HUDEP-2 (cell line): ENCODE measurements at regions not wholly inside any gene's neighbourhood (a gene's known extent, or its start where the extent isn't known, plus 50 kb on each side); places are given as distances from the start of the nearest gene placed in this dataset.
"Not testable (repeated sequence)": the region's sequence is repeated elsewhere in the genome, so short reads cannot be mapped to it uniquely, and the experiment has no call there.

Experiments used
- DNase-seq, 76 experiments: peaks; one replicate each; lab custom pipeline; 2025; ENCODE audit not compliant: unreplicated experiment in 76 of 76; lab: John Stamatoyannopoulos, UW

DNA sequence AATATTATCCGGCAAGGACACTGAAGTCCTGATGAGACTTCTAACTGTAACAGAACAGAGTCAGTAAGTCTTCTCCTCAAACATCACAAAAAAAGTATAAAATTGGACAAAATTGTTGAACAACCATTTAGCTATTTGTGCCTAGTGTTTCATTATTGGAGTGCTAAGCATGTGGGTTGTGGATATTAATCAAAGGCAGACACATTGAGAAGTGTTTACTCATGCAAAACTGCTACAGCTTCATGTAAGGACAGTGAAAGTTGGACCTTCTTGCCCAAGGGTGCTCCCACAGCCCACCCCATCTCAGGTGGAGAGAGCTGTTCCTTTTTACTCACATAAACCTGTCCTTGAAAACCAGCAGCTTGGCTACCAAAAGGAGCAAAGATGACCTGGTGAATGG, 355.1 kb upstream of the DAB2 start:
- no peak for DNase-seq

DNA sequence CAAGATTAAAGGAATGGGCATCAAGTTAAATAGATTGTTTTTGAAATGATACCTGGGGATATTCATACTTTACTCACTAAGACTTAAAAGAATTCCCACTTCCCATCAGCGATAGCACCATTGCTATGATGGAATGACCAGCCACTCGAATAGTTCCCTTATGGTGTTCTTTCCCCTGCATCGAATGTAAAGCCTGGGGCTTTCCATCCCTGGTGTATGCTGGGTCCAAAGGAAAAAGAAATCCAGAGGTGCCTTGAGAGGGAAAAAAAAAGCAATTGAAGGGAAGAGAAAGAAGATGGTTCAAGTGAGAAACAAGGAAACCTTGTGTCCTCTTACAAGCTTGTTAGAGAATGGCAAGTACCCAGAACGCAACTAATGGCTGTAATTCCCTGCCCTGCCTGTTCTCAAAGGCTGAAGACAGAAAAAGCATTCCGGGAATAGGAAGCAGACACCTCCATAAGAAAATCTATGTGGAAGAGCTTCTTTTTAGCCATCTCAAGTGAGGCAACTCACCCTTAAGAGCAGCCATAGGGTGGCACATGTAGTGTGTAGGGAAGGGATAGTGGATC, 351.1 kb upstream of the DAB2 start:
- DNase-seq, result no peak

DNA sequence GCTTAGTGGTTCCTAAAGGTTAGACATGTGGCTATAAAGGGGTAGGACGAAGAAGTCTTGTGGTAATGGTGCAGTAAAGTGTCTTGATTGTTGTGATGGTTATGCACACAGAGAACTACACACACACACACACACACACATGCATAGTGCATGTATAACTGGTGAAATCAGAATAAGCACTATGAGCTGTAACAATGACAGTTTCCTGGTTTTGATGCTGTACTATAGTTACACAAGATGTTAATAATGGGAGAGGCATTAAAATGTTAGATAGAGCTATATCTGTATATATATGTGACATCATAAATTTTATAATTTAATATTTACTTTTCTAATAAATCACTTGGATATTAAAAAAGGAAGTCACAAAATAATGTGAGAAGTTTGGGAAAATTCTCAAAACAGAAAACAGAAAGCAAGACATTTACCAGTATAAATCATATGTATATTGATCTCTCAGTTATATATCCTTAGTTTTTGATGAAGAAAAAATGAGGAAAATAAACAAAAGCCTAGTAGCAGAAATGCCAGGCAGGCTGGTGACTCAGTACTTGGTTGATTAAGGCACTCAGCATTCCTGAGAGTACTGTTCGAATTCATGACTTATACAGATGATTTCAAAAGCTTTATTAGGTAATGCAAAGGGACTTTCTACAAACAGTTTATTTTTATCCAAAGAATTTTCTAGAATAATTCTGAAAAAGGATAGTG, 350.5 kb upstream of the DAB2 start:
- no peak for DNase-seq

DNA sequence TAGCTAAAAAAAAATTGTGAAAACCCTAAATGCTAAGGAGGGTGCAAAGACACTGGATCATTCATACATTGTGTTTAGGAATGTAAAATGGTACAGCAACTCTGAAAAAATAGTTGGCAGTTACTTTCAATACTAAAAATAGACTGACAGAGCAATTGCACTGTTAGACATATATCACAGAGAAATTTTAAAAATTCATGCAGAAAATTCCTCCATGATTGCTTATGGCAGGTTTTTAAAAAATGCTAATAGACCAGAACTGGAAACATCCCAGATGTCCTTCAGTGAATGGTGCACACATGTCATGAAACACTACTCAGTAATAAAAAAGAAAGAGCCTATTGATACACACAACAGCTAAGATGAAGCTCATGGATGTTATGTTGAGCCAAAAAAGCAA, 349.8 kb upstream of the DAB2 start:
- DNase-seq, result no peak

DNA sequence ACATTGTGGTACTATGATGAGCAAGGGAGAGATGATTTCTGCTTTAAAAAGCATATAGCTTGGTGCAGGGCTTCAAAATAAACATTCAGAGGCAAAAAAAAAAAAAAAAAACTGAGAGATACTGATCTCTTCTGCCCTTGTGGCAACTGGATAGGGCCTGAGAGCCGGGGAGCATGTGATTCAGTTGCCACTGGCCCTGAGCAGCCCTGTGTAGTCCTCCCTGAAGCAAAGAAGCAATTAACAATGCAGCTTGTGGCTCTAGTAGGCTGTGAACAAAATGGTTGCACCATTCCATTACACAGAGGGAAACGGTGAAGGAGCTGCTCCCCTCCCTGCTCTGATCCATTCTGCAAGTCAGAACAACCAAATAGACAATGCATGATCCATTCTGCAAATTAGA, 347.5 kb upstream of the DAB2 start:
- peak in 10 of 76 experiments; percentile 1 to 33 (median 9) for DNase-seq

DNA sequence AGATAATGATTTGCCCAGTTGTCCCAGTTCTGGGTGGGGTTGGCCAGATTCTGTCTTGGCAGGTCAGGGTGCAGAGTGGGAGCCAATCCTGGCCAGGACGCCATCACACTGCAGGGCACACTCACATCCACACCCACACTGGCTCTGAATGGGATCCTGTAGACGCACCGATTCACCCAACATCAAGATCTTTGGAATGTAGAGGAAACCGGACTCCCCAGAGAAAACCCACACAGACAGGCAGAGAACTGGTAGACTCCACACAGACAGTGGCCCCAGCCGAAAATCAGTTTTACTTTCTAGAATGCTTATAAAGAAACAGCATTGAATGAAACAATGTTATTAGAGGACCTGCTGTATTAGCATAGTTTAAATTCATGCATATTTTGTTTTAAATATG, 343.1 kb upstream of the DAB2 start:
- DNase-seq, result no peak

DNA sequence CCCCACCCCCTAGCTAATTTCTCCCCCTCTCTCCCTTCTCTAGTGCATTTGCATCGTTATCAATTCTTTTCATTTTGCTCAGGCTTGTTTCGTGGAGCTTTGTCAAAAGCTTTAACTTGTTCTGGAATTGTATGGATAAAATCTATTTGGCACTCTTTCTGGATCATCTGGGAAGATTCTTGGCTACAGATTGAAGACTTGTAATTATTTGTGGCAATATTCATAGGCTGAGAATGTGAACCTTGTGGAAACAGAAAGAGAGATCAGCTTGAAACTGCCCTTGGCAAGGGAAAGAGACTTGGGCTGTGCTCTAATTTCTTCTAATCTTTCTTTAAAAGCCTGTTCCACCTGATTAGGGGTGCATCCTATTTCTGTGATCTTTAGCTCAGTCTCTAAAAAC, 340.6 kb upstream of the DAB2 start:
- DNase-seq, result no peak

DNA sequence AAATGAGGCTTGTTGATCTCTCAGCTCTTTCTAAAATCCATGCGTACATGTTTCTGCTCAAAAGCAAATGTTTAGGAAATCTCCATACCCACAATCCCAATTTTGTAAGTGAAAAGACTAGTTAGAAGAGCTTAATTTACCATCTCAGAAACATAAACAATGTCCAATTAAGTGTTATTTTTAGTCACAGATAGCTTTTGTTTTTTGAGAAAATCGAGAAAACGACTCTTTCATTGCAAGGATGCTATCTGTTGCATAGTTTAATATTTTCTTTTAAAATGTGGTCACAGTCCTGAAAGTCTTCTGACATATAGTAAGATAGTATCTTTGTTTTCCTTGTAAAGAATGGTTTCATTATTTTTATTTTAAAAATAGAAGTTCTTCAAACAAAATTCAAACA, 338.0 kb upstream of the DAB2 start:
- DNase-seq, result no peak

DNA sequence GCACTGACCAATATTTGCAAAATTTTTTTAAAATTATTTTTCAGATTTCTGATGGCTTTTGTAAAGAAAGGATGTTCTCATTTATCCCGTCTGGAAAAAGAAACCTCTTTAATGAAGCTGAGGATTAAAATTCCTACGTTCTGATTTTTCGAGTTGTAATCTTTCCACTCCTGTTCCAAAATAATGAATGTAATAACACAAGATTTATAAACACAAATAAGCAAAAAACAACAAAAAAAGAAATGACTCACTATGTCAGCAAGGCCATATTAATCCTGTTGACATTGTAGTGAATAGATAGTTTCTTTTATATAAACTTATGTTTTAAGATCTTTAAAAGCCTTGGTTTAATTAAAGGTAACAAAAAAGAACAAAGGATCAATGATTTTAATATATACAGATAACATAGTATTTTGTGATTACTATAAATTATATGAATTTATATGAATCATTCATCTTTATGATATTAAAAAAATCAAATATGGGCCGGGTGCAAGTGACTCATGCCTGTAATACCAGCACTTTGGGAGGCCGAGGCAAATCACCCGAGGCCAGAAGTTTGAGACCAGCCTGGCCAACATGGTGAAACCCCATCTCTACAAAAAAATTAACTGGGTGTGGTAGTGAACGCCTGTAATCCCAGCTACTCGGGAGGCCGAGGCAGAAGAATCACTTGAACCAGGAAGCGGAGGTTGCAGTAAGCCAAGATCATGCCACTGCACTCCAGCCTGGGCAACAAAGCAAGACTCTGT, 336.6 kb upstream of the DAB2 start:
- no peak for DNase-seq

DNA sequence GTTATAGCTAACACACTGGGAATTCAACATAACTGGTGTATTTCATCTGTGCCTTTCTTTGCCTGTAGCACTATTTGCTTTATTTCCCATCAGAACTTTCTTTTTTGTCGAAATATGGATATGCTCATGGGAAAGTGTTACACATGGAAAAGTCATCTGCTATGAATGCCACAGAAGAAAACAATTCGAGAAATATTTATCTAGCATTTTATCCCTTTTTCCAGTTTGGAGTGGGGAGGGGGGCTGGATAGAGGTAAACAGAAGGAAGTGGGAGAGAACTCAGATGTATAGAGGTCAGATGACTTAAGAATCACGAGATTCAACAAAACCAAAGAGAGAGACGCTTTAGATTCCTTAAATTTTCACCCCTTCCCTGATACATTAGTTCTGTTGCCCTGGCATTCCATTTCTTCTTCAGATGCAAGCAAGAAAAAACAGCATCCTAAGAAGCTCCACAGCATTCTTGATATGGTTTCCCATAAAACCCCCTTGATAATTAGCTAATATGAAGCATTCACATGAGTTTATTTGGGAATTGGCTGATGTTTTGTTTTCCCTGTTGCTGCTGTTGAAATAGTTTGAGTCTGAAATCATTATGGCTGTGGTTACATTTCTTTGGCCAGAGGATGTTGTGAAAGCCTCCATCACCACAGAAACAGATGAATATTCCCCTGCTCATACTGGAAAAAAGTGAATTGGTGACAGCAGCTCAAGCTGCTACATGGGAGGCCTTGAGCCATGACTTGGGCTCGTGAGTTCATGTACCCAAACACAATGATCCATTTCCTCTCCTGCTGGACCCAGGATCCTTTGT, 335.8 kb upstream of the DAB2 start:
- no peak for DNase-seq

DNA sequence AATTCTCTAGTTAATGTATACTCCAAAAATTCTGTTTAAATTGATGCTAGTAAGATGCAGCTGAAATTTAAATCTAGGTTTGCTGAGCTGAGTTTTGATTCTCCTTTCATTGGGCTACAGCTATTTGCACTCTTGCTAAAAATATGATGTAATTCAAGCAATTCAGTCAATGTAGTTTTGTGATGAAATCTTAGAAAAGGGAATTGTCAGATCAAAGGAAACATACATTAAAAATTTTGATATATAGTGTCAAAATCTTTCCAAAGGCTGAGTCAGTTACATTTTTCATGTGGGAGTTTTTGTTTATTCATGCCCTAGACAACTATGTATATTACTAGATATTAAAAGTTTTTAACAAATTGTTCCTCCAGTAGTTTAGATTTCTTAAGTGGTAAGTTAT, 334.9 kb upstream of the DAB2 start:
- no peak for DNase-seq

DNA sequence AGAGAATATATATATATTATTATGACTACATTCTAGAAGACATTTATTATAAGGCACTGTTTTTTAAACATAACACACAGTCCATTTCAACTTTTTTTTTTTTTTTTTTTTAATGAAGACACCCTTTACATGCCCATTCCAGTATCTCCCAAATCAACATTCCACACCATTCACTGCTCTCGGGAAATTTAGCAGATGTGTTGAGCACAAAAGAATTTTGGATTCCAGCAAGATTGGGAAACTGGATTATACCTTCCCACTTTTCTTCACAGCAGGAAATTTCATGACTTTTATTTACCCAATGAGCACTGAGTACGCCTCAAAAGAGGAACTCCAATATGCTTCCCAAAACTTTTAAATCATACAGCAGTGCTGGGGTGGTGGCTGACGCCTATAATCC, 333.6 kb upstream of the DAB2 start:
- DNase-seq, result no peak

DNA sequence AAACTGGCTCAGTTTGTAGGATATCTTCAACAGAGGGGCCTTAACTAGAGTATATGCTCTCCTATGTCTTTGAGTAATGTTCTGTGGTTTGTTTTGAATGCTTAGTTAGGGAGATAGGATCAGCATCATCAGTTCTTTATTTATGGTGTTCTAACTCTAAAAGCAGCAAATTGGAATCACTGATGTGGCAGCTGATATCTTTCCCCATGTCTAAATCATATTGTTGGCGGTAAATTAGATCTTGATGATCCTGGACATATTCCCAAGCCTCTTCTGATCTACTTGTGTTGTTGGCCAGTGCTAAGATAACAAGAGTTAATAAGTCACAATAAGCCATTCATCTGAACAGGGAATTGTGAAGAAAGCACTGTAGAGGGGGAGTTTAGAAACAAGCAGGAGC, 332.4 kb upstream of the DAB2 start:
- DNase-seq, result no peak

DNA sequence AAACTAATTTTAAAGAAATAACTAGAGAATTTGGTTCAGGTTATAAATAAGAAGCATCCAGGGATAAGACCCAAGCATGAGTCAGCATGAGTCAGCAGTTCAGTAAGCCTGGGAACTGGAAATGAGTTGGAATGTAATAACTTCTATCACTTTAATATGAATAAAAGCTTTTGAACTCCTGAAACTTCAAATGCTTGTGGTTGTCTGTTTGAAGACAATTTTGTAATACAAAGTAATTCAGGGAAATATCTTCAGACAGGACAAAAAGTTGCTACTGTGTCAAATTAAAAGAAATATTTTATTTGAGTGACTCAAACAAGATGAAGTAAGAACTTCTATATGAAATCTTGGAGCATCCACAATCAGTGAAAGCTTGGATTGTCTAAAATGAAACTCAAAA, 331.2 kb upstream of the DAB2 start:
- DNase-seq, result no peak

DNA sequence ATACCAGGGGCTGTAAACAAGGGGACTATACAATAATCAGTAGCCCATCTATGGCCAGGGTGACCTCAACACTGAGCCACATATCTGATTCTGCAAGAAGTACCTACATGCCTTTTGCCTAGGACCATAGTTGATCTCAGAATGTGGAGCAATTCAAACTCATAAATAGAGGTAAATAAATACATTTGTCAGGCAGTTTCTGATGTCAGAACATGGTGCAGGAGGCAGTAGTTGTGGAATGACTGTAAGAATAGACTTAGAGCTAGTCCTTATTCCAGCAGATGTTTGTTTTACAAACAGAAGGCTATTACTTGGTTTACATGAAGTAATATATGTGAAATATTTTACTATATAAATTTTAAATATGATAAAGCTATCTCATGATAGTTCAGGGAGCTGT, 330.7 kb upstream of the DAB2 start:
- no peak for DNase-seq

DNA sequence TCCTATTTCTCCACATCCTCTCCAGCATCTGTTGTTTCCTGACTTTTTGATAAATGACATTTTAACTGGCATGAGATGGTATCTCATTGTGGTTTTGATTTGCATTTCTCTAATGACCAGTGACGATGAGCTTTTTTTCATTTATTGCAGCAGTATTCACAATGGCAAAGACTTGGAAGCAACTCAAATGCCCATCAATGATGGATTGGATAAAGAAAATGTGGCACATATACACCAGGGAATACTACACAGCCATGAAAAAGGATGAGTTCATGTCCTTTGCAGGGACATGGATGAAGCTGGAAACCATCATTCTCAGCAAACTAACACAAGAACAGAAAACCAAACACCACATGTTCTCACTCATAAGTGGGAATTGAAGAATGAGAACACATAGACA, 329.0 kb upstream of the DAB2 start:
- DNase-seq, result not testable (repeated sequence)

DNA sequence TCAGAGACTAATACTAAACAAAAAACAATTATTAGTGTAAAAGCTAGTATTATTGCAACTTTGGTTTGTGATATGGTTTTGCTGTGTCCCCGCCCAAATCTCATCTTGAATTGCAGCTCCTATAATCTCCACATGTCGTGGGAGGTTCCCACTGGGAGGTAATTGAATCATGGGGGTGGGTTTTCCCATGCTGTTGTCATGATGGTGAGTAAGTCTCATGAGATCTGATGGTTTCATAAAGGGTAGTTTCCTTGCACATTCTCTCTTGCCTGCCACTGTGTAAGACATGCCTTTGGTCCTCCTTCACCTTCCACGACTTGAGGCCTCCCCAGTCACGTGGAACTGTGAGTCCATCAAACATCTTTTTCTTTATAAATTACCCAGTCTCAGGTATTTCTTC, 325.9 kb upstream of the DAB2 start:
- no peak for DNase-seq

DNA sequence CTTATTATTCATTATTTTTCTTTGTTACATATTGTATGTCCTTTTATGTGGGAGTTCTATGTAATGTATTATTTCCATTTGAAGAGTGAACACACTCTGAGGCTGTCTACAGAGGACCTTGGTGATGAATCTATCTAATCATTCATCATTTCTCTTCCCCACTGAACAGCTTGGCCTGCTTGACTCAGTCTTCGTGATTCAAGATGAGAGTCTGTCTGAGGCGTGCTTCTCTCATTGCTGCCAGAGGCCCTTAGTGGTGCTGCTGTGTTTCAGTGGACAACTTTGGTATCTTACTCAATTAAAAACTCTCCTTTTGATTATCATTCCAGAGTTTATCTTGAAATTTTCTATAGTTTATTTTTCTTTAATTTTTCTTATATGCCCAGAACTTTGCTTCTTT, 318.1 kb upstream of the DAB2 start:
- DNase-seq, result no peak

DNA sequence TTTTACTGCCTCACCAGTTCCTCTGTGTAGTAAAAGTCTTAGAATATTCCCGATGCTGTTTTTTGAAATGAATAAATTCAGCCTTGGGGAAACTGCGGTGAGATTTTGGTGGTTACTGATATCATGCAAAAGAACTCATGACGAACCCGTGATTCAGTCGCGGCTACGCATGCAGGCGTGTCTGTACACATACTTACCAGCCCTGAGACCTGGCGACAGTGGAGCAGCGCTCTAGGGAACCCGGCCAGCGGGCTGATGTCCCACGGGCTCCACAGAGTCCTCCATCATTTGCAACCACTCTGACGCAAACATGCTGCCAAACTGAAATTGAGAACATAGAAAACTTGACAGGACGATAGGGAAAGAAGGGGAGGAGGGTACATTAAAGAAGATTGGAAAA, 315.6 kb upstream of the DAB2 start:
- no peak for DNase-seq

DNA sequence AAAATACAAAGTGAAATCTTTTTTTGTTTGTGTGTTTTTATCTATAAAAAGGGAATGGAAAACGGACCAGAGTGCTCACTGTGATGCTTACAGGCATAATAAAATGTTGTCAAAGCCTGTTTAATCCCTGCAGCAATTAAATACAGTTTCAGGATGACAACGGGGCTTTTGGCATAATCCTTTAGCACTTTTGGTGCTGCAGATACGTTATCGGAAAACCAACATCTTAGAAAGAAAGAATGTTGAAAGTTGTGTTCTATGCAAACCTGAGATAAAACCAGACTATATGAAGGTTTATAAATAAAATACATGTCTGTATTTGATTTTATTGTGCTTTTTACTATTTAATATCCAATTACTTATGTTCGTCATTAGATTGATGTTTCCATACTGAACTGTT, 307.4 kb upstream of the DAB2 start:
- DNase-seq, result no peak

DNA sequence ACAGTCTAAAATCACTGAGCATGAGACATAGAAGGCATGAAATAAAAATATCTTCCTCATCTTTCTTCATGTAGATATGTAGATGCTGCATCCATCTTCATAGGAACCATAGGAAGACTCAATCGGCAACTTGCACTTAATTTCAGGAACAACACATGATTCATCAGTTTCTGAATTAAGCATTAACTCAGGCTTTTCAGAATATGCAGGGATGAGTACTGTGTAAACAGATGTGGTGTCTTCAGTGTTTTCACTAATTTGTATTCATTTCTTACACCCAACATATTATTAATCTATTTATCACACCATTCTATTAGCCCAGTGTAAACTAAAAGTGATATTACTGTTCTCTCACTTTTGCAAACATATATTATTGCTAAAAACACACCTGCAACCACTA, 305.9 kb upstream of the DAB2 start:
- DNase-seq, result no peak
